Activated CD8-positive, alpha-beta memory T cell treated with anti-CD3 and anti-CD28 coated beads, Interleukin-2, amount 50 U/mL, for 4 hours (primary cell): ENCODE measurements at regions not wholly inside any gene's neighbourhood (a gene's known extent, or its start where the extent isn't known, plus 50 kb on each side); places are given as distances from the start of the nearest gene placed in this dataset.
A peak's percentile ranks its signal among the peaks of the same experiment; 100 is the strongest.

ENCODE experiments used
- DNase-seq: peaks from one replicate; pipeline ENCODE4 v3.0.0-alpha.2; 2020

GRCh38 chr10:63710703-63711102 lies 189.5 kb downstream of the REEP3 start:
- DNase-seq = no peak

DNA sequence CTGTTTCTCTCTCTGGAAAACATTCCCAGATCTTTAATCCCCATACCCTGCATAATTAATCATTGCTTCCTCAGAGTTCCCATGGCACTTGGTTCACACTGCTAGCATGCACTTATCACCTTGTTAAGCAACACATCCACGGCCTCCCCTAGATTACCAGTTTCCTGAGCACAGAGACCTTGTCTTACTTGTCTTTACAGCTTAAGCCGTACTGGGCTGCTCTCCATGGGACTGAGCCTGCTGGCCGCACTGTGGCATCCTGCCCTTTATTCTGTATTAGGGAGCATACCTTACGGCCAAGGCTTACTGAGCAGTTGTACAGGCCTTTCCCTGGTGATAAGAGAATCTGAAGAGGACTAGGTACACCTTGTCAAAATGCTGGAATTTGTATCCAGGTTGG lies 190.2 kb downstream of the REEP3 start:
- no peak for DNase-seq

GRCh38 chr10:63711867-63712716 lies 190.9 kb downstream of the REEP3 start:
- no peak for DNase-seq

DNA sequence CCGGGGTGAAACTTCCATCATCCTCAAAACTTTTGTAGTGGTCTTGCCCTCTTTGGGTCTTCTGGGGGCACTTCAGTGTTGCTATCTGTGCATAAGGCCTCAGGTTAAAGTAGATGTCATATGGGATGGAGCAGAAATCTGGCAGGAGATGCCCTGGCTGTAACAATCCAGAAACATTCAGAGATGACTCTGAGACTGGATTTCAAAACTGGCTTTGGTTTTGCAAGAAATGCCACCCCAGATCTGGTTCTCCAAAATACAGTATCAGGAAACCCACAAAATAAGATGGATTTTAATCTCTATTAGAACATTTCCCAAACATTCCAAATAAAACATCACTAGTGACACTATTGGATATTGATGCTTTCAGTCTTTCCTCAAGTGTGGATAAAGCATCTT lies 191.5 kb downstream of the REEP3 start:
- no peak for DNase-seq

- no peak for DNase-seq
Observed at GRCh38 chr10:63713191-63714144, 192.3 kb downstream of the REEP3 start.

DNA sequence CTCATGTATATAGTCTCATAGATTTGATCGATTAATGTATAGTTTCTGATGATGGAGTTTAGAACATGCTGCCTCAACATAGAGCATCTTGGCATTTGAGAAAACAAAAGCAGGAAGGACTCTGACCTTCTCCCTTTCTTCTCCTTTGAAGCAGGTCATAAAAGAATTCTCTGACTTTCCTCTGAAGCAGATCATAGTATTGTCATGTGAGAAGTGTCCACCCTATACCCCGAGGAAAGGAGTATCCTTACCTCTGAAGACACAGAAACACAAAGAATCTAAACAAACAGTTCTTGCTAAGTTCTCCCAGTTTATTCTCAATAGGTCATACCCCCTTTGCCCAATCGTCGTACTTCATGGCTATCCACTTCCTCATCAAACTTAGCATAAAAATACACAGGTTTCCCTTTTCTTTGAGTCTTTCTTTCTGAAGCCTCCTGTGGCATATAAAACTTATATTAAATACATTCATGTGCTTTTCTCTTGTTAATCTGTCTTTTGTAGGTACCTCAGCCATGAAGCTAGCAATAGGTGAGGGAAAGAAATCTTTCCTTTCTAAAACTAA lies 194.9 kb downstream of the REEP3 start:
- DNase-seq = no peak

DNA sequence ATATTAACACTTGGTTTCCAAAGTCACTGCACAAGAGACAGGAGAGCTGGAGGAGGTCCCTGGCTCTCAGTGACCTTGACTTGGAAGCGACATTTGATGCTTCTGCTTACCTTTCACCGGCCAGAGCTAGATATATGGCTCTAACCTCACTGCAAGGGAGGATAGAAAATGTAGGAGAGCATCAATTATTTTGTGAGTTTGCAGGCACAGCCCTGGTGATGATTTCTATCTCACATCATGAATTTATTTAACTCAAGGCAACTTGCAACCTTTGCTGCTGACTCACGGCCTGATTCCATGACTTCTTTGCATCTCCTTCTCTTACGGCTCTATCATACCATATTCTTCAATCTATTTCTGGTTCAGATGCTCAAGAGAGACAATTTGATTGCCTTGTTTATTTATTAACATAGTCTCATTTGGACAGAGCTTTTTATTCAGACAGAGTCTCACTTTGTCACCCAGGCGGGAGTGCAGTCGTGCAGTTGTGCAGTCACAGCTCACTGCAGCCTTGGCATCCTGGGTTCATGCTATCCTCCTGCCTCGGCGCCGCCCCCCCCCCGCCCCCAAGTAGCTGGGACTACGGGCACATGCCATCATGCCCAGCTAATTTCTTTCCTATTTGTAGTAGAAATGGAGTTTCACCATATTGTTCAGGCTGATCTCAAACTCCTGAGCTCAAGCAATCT lies 196.0 kb downstream of the REEP3 start:
- DNase-seq = no peak

- no peak for DNase-seq
Observed at GRCh38 chr10:63718006-63718405, 196.8 kb downstream of the REEP3 start.

- DNase-seq = no peak
Observed at GRCh38 chr10:63718421-63718820, 197.2 kb downstream of the REEP3 start.

DNA sequence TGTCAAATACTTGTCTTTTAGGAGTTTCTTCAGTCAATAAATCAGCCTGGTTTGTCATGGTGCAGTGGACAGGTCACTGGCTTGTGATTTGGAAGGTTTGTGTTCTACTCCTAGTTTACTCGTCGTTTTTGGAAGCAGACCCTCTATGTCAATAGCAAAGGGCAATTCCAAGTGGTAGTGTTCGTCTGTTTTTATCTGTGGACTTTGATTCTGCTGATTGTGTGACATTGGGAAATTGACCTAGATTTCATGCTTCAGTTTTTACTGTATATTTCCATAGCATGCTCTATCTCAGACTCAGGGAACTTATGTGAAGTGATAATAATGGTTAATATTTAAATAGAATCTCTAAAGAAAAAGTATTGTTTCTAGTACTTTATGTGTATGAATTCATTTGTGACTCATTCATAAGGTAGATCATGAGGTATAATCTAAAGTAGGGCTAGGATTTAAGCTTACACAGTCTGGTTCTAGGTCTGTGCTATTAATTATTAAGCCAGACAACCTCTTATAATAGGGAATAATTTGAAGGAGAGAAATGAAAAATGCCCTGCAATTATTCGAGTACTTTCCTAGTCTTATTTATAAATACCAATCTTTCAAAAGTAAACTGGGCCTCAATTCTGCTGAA lies 198.1 kb downstream of the REEP3 start:
- DNase-seq = no peak

- peak; percentile 54 for DNase-seq
Observed at GRCh38 chr10:63720072-63720537, 198.9 kb downstream of the REEP3 start.

GRCh38 chr10:63720676-63721075 lies 199.5 kb downstream of the REEP3 start:
- DNase-seq = no peak

GRCh38 chr10:63722537-63722936 lies 201.3 kb downstream of the REEP3 start:
- no peak for DNase-seq

GRCh38 chr10:63723320-63723719 lies 202.1 kb downstream of the REEP3 start:
- DNase-seq = no peak

DNA sequence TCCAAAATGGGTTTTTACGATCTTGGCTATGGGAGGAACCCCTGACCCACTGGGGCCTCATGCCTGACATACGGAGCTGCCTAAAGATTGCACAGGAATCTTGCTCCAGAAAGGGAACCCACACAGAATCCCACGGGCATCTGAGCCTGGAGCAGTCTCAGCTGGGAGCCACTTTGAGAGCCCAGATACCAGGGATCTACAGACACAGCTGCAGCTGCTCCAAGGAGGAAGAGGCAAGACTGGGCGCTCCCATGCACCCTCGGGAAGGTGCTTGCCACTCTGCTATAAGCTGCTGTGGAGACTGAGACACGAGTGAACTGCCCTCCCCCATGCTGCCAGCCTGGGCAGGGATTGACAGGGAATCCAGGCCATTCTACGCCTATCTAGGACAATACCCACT lies 202.5 kb downstream of the REEP3 start:
- DNase-seq = no peak

DNA sequence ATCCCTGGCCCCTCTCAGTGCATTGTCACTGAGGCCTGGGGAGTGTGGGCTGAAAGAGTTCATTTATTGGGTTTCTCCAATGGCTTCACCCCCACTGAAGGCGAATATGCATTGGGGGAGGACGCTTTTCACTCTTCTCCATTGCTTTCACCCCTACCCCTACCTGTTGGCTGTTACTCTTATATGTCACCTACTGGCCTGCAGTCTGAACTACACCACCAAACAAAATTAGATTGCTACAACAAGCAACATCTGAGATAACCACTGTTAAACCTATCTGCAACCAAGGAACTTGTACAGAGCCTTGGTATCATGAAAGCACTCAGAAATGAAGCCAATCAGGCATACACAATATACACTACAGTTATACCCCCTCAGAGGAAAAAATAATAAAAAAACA lies 203.7 kb downstream of the REEP3 start:
- no peak for DNase-seq

DNA sequence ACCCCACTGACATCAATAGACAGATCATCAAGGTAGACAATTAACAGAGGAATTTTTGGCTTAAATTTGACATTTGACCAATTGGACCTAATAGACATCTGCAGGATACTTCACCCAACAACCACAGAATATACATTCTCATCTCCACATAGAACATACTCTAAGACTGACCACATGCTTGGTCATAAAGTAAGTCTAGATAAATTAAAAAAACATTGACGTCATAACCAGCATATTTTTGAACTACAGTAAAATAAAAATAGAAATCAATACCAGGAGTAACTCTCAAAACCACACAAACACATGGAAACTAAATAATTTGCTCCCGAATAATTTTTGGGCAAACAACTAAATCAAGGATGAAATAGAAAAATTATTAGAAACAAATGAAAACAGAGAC lies 205.7 kb downstream of the REEP3 start:
- DNase-seq = no peak

DNA sequence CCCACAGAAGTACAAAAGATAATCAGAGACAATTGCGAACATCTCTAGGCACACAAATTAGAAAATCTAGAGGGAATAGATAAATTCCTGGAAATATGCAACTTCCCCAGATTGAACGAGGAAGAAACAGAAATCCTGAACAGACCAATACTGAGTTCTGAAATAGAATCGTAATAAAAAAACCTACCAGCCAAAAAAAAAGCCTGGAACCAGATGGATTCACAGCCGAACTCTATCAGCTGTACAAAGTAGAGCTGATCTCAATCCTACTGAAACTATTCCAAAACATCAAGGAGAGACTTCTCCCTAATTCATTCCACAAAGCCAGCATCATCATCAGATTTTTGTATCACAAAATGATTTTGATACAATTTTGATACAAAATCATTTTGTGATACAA lies 206.4 kb downstream of the REEP3 start:
- no peak for DNase-seq

- DNase-seq = no peak
Observed at GRCh38 chr10:63735305-63735704, 214.1 kb downstream of the REEP3 start.

GRCh38 chr10:63738410-63738809 lies 217.2 kb downstream of the REEP3 start:
- DNase-seq = no peak

- DNase-seq = no peak
Observed at GRCh38 chr10:63744060-63744941, 223.1 kb downstream of the REEP3 start.
